ENCODE measurements at regions not wholly inside any gene's neighbourhood (a gene's known extent, or its start where the extent isn't known, plus 50 kb on each side); places are given as distances from the start of the nearest gene placed in this dataset.

- Histone ChIP-seq H3K27me3 (no peaks in the 10 kb centered on the region), H3K4me1 (ENCODE audit: insufficient read depth) (no peaks in the 10 kb centered on the region), H3K36me3 (no peaks in the 10 kb centered on the region), H3K27ac (no peak overlapping the region), H3K4me3 (no peak overlapping the region), H3K9me3 (no peaks in the 10 kb centered on the region)
- no peak for DNase-seq
- 28 to 56% (median 33%) methylated on average over 1 of the region's 1 CpG for WGBS, 3 donors
- TF ChIP-seq, protein P1, sequence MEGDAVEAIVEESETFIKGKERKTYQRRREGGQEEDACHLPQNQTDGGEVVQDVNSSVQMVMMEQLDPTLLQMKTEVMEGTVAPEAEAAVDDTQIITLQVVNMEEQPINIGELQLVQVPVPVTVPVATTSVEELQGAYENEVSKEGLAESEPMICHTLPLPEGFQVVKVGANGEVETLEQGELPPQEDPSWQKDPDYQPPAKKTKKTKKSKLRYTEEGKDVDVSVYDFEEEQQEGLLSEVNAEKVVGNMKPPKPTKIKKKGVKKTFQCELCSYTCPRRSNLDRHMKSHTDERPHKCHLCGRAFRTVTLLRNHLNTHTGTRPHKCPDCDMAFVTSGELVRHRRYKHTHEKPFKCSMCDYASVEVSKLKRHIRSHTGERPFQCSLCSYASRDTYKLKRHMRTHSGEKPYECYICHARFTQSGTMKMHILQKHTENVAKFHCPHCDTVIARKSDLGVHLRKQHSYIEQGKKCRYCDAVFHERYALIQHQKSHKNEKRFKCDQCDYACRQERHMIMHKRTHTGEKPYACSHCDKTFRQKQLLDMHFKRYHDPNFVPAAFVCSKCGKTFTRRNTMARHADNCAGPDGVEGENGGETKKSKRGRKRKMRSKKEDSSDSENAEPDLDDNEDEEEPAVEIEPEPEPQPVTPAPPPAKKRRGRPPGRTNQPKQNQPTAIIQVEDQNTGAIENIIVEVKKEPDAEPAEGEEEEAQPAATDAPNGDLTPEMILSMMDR (IDR thresholded peaks at IDR 0.05): no peak
- no peak for TF ChIP-seq POLR2A (IDR thresholded peaks at IDR 0.05)
- TF ChIP-seq EP300 (IDR thresholded peaks at IDR 0.05): no peak
- intact Hi-C loops (cut with DNase I): no loop called here
Measured at GRCh38 chr10:6716516-6716915, 136.4 kb upstream of the PRKCQ start.

DNA sequence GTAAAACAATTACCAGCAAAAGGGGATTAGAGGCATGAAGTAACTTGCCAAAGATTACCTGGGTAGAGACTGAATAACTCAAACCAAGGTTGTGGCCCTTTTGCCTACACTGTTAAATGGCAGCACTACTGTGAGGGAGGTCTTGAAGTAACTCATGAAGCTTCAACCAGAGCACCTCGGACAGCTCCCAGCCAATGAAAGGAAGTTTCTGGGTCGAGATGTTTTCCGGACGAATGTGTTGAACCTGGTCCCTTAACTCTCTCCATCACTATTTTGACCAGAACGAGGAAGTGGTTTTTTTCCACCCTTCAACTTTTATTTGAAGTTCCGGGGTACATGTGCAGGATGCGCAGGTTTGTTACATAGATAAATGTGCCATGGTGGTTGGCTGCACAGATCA lies 133.6 kb upstream of the PRKCQ start:
- DNase-seq: no peak
- H3K4me3 ChIP-seq: no peak overlapping the region
- H3K9me3 ChIP-seq: no peaks in the 10 kb centered on the region
- no peaks in the 10 kb centered on the region for H3K27me3 ChIP-seq
- intact Hi-C loops (cut with DNase I): no loop called here
- TF ChIP-seq POLR2A (IDR thresholded peaks at IDR 0.05): no peak
- TF ChIP-seq EP300 (IDR thresholded peaks at IDR 0.05): no peak
- TF ChIP-seq, protein P1 (IDR thresholded peaks at IDR 0.05): no peak
- H3K4me1 ChIP-seq (ENCODE audit: insufficient read depth): no peaks in the 10 kb centered on the region
- 36 to 38% (median 37%) methylated on average over 7 of the region's 7 CpGs for WGBS, 3 donors
- H3K36me3 ChIP-seq: no peaks in the 10 kb centered on the region
- no peak overlapping the region for H3K27ac ChIP-seq

- TF ChIP-seq POLR2A (IDR thresholded peaks at IDR 0.05): no peak
- TF ChIP-seq, protein P1 (IDR thresholded peaks at IDR 0.05): no peak
- Histone ChIP-seq H3K4me3 (no peak overlapping the region), H3K36me3 (no peaks in the 10 kb centered on the region), H3K4me1 (ENCODE audit: insufficient read depth) (no peaks in the 10 kb centered on the region), H3K27me3 (no peaks in the 10 kb centered on the region), H3K27ac (no peak overlapping the region), H3K9me3 (no peaks in the 10 kb centered on the region)
- no peak for DNase-seq
- WGBS, 3 donors: 52 to 61% (median 52%) methylated on average over 6 of the region's 6 CpGs
- intact Hi-C loops (cut with DNase I): no loop called here
Measured at GRCh38 chr10:6713120-6713519, 133.0 kb upstream of the PRKCQ start.

DNA sequence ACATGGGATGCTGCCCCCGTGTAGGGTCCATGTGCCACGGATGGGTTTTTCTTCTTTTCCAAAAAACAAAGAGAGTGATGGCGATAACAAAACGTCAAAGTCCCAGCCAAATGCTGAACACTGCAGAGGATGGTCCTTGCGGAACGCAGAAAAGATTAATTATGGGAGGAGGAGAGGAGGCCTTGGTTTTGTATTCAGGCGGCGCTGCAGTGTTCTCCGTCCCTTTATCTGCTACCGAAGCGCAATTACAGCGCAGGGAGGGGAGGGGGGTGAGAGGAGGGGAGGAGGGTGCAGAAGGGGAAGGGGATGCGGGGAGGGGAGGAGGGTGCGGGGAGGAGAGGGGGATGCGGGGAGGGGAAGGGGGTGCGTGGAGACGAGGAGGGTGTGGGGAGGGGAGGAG lies 131.8 kb upstream of the PRKCQ start:
- TF ChIP-seq EP300 (IDR thresholded peaks at IDR 0.05) (no peak), POLR2A (IDR thresholded peaks at IDR 0.05) (no peak)
- TF ChIP-seq, protein P1 (IDR thresholded peaks at IDR 0.05): no peak
- Histone ChIP-seq H3K36me3 (no peaks in the 10 kb centered on the region), H3K27ac (no peak overlapping the region), H3K9me3 (no peaks in the 10 kb centered on the region), H3K4me3 (no peak overlapping the region), H3K4me1 (ENCODE audit: insufficient read depth) (no peaks in the 10 kb centered on the region), H3K27me3 (no peaks in the 10 kb centered on the region)
- WGBS, 3 donors: 49 to 63% (median 58%) methylated on average over 17 of the region's 17 CpGs
- no peak for DNase-seq
- intact Hi-C loops (cut with DNase I): no loop called here

DNA sequence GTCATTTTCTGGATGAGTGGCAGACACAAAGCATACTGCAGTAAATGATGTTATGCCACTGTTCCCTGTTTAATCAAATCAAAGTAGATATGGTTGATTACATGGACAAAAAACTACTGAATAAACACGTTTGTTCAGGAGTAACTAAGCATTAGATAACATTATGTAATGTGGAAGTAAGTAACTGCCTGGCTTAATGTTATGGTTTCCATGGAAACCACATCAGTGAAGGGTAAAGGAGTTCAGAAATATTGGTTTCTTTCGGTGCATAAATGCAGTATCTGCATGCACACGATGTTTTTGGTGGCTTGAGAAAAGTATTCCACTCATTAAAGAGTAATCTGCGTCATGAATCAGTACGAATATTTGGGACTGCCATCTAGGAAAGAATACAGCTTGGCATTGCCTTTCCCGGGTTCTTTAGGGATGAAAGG lies 131.3 kb upstream of the PRKCQ start:
- intact Hi-C loops (cut with DNase I): no loop called here
- no peak for TF ChIP-seq POLR2A (IDR thresholded peaks at IDR 0.05)
- TF ChIP-seq, protein P1 (IDR thresholded peaks at IDR 0.05): no peak
- TF ChIP-seq EP300 (IDR thresholded peaks at IDR 0.05): no peak
- WGBS, 3 donors: 62 to 70% (median 65%) methylated on average over 6 of the region's 6 CpGs
- H3K9me3 ChIP-seq: no peaks in the 10 kb centered on the region
- H3K36me3 ChIP-seq: no peaks in the 10 kb centered on the region
- no peak for DNase-seq
- no peak overlapping the region for H3K4me3 ChIP-seq
- no peaks in the 10 kb centered on the region for H3K4me1 ChIP-seq (ENCODE audit: insufficient read depth)
- H3K27me3 ChIP-seq: no peaks in the 10 kb centered on the region
- H3K27ac ChIP-seq: no peak overlapping the region
